HEK293 (cell line): ENCODE measurements at regions not wholly inside any gene's neighbourhood (a gene's known extent, or its start where the extent isn't known, plus 50 kb on each side); places are given as distances from the start of the nearest gene placed in this dataset.

Source experiments
- BCL11A ChIP-seq: fragments of 450-650 bp; formaldehyde crosslinking; IDR thresholded peaks from 2 replicates; pipeline ENCODE4 v1.5.1; 2016; ENCODE audit warnings: low read depth, missing biosample characterization, missing genetic modification characterization
- CTCF ChIP-seq: fragments of 450-650 bp; formaldehyde crosslinking; IDR thresholded peaks from 2 replicates; pipeline ENCODE4 v1.5.1; 2016; ENCODE audit warnings: missing biosample characterization, missing genetic modification characterization
- GLI2 ChIP-seq: fragments of 450-650 bp; formaldehyde crosslinking; IDR thresholded peaks from 2 replicates; pipeline ENCODE4; 2017; ENCODE audit warnings: missing biosample characterization, missing genetic modification characterization, low read depth, borderline replicate concordance
- KLF10 ChIP-seq: fragments of 450-650 bp; IDR thresholded peaks from 2 replicates; pipeline ENCODE4 v1.5.1; 2018; ENCODE audit warnings: missing biosample characterization, mild to moderate bottlenecking, missing genetic modification characterization
- ZFP37 ChIP-seq: fragments of 450-650 bp; formaldehyde crosslinking; IDR thresholded peaks from 2 replicates; pipeline ENCODE4 v1.5.1; 2016; ENCODE audit warnings: missing biosample characterization, missing genetic modification characterization
- ZNF10 ChIP-seq: fragments of 450-650 bp; formaldehyde crosslinking; IDR thresholded peaks from 2 replicates; pipeline ENCODE4 v1.5.1; 2017; ENCODE audit warnings: missing biosample characterization, missing genetic modification characterization
- ZNF274 ChIP-seq, 2 experiments: fragments of 200-500 bp in 1 of 2; fragments of 450-650 bp in 1 of 2; sonication (Bioruptor generic) in 1 of 2; formaldehyde crosslinking in 1 of 2; IDR thresholded peaks; 2 replicates each; pipeline versions ENCODE4 v1.5.1 to v1.6.1; 2014 to 2016; ENCODE audit warnings: borderline replicate concordance in 1 of 2, inconsistent platforms in 1 of 2, low read length in 1 of 2, missing biosample characterization in 1 of 2, missing genetic modification characterization in 1 of 2
- ZNF362 ChIP-seq: fragments of 450-650 bp; formaldehyde crosslinking; IDR thresholded peaks from 2 replicates; pipeline ENCODE4 v1.5.1; 2016; ENCODE audit warnings: missing biosample characterization, missing genetic modification characterization
- ZNF596 ChIP-seq: fragments of 450-650 bp; IDR thresholded peaks from 2 replicates; pipeline ENCODE4 v1.5.0; 2018; ENCODE audit warnings: missing biosample characterization, mild to moderate bottlenecking, missing genetic modification characterization, moderate library complexity
- ZNF792 ChIP-seq: fragments of 450-650 bp; formaldehyde crosslinking; IDR thresholded peaks from 2 replicates; pipeline ENCODE4 v1.5.1; 2016; ENCODE audit warnings: missing biosample characterization, missing genetic modification characterization

- no peak for TF ChIP-seq ZNF274 (IDR thresholded peaks at IDR 0.05; ENCODE audit: low read length)
- no peak for TF ChIP-seq ZNF274 (tag by site-specific recombination; IDR thresholded peaks at IDR 0.05; ENCODE audit: borderline replicate concordance)
- TF ChIP-seq ZNF10: no peak
- TF ChIP-seq CTCF (tag by site-specific recombination): no peak
- no peak for TF ChIP-seq ZFP37 (tag by site-specific recombination)
- no peak for TF ChIP-seq ZNF596 (tag by site-specific recombination)
- TF ChIP-seq BCL11A: no peak
- no peak for TF ChIP-seq ZNF792 (tag by site-specific recombination)
- TF ChIP-seq ZNF362 (tag by site-specific recombination): no peak
- TF ChIP-seq GLI2 (tag by site-specific recombination): no peak
- no peak for TF ChIP-seq KLF10 (tag by site-specific recombination)
Observed at GRCh38 chr2:38213619-38214167, 137.7 kb upstream of the CYP1B1 start.
